ENCODE measurements at regions not wholly inside any gene's neighbourhood (a gene's known extent, or its start where the extent isn't known, plus 50 kb on each side); places are given as distances from the start of the nearest gene placed in this dataset.
A peak's percentile ranks its signal among the peaks of the same experiment; 100 is the strongest.

- no peak for TF ChIP-seq EZH2phosphoT487 (IDR thresholded peaks at IDR 0.05; ENCODE audit: borderline replicate concordance)
- no peak for TF ChIP-seq CTCF (conservative IDR thresholded peaks at IDR 0.05; ENCODE audit: low read length)
- Histone ChIP-seq H3K9ac (ENCODE audit: low read depth, low read length, poor library complexity, severe bottlenecking) (peak overlapping the region; percentile 8), H3K4me3 (ENCODE audit: low read length, poor library complexity, severe bottlenecking) (no peak overlapping the region), H2AFZ (ENCODE audit: low read length) (peak overlapping the region; percentile 52; the same call in 1 of the 2 replicates), H3K4me2 (ENCODE audit: low read depth, low read length, poor library complexity, severe bottlenecking) (peak overlapping the region; percentile 52), H3K27me3 (ENCODE audit: insufficient read depth, low read length, poor library complexity, severe bottlenecking) (no peaks in the 10 kb centered on the region), H3F3A (ENCODE audit: low read depth) (no peaks in the 10 kb centered on the region), H3K9me2 (replicated peaks; ENCODE audit: low read depth, low read length) (no peaks in the 10 kb centered on the region), H3K79me2 (ENCODE audit: insufficient read depth, low read length) (no peaks in the 10 kb centered on the region), H4K20me1 (ENCODE audit: insufficient read depth, low read length, poor library complexity, severe bottlenecking) (no peaks in the 10 kb centered on the region), H3K4me1 (ENCODE audit: insufficient read depth, low read length, poor library complexity, severe bottlenecking) (peaks cover 27% of the 10 kb centered on the region), H3K36me3 (ENCODE audit: insufficient read depth, low read length) (no peaks in the 10 kb centered on the region), H3K9me3 (ENCODE audit: insufficient read depth, low read depth, low read length) (no peaks in the 10 kb centered on the region)
These were observed 487.1 kb upstream of the NR2F2 start for GRCh38 chr15:95843241-95843910.

- no peaks in the 10 kb centered on the region for H4K20me1 ChIP-seq (ENCODE audit: insufficient read depth, low read length, poor library complexity, severe bottlenecking)
- no peak overlapping the region for H3K4me3 ChIP-seq (ENCODE audit: low read length, poor library complexity, severe bottlenecking)
- no peaks in the 10 kb centered on the region for H3K9me3 ChIP-seq (ENCODE audit: insufficient read depth, low read depth, low read length)
- no peaks in the 10 kb centered on the region for H3K36me3 ChIP-seq (ENCODE audit: insufficient read depth, low read length)
- no peaks in the 10 kb centered on the region for H3K79me2 ChIP-seq (ENCODE audit: insufficient read depth, low read length)
- H3K27me3 ChIP-seq (ENCODE audit: insufficient read depth, low read length, poor library complexity, severe bottlenecking): no peaks in the 10 kb centered on the region
- peak overlapping the region; percentile 65 for H2AFZ ChIP-seq (ENCODE audit: low read length)
- H3K9me2 ChIP-seq (replicated peaks; ENCODE audit: low read depth, low read length): no peaks in the 10 kb centered on the region
- H3K4me2 ChIP-seq (ENCODE audit: low read depth, low read length, poor library complexity, severe bottlenecking): no peak overlapping the region
- no peak overlapping the region for H3K9ac ChIP-seq (ENCODE audit: low read depth, low read length, poor library complexity, severe bottlenecking)
- H3F3A ChIP-seq (ENCODE audit: low read depth): no peaks in the 10 kb centered on the region
- peaks cover 22% of the 10 kb centered on the region for H3K4me1 ChIP-seq (ENCODE audit: insufficient read depth, low read length, poor library complexity, severe bottlenecking)
- no peak for TF ChIP-seq EZH2phosphoT487 (IDR thresholded peaks at IDR 0.05; ENCODE audit: borderline replicate concordance)
- no peak for TF ChIP-seq CTCF (conservative IDR thresholded peaks at IDR 0.05; ENCODE audit: low read length)
These were observed 484.5 kb upstream of the NR2F2 start for GRCh38 chr15:95845862-95846515.

GRCh38 chr15:95848126-95848525 lies 482.4 kb upstream of the NR2F2 start:
- Histone ChIP-seq H2AFZ (ENCODE audit: low read length) (no peak overlapping the region), H3F3A (ENCODE audit: low read depth) (no peaks in the 10 kb centered on the region), H3K36me3 (ENCODE audit: insufficient read depth, low read length) (no peaks in the 10 kb centered on the region), H3K9ac (ENCODE audit: low read depth, low read length, poor library complexity, severe bottlenecking) (no peak overlapping the region), H3K79me2 (ENCODE audit: insufficient read depth, low read length) (no peaks in the 10 kb centered on the region), H3K4me3 (ENCODE audit: low read length, poor library complexity, severe bottlenecking) (no peak overlapping the region), H3K4me1 (ENCODE audit: insufficient read depth, low read length, poor library complexity, severe bottlenecking) (peaks cover 14% of the 10 kb centered on the region), H3K4me2 (ENCODE audit: low read depth, low read length, poor library complexity, severe bottlenecking) (no peak overlapping the region), H3K9me2 (replicated peaks; ENCODE audit: low read depth, low read length) (no peaks in the 10 kb centered on the region), H3K27me3 (ENCODE audit: insufficient read depth, low read length, poor library complexity, severe bottlenecking) (no peaks in the 10 kb centered on the region), H3K9me3 (ENCODE audit: insufficient read depth, low read depth, low read length) (no peaks in the 10 kb centered on the region), H4K20me1 (ENCODE audit: insufficient read depth, low read length, poor library complexity, severe bottlenecking) (no peaks in the 10 kb centered on the region)
- TF ChIP-seq CTCF (conservative IDR thresholded peaks at IDR 0.05; ENCODE audit: low read length): no peak
- no peak for TF ChIP-seq EZH2phosphoT487 (IDR thresholded peaks at IDR 0.05; ENCODE audit: borderline replicate concordance)
